CD4-positive, alpha-beta memory T cell (primary cell): ENCODE measurements at regions not wholly inside any gene's neighbourhood (a gene's known extent, or its start where the extent isn't known, plus 50 kb on each side); places are given as distances from the start of the nearest gene placed in this dataset.

Source experiments
- CTCF ChIA-PET: fragments of 350-600 bp; sonication (Branson Sonifier 250); formaldehyde crosslinking; loops from one replicate; lab custom pipeline; 2021; ENCODE audit warnings: inconsistent platforms; ENCODE audit not compliant: partially characterized antibody; lab: Charles Lee
- POLR2A ChIA-PET: fragments of 350-600 bp; sonication (Branson Sonifier 250); formaldehyde crosslinking; loops from one replicate; lab custom pipeline; 2021; ENCODE audit not compliant: partially characterized antibody; lab: Charles Lee
- DNase-seq, 5 donors: peaks; one replicate each; pipeline versions ENCODE4 v3.0.0 to v3.0.0-alpha.2; 2020 to 2022; ENCODE audit warnings: mixed read lengths in 1 of 5
- H3K27ac ChIP-seq: one replicate; pipeline ENCODE4 v1.7.0; 2013; ENCODE audit warnings: low read depth, low read length
- H3K27me3 ChIP-seq: 2 replicates; pipeline ENCODE4 v1.7.0; 2013; ENCODE audit warnings: mild to moderate bottlenecking, low read length, moderate library complexity; ENCODE audit not compliant: insufficient read depth
- H3K36me3 ChIP-seq: 2 replicates; pipeline ENCODE4 v1.7.0; 2013; ENCODE audit warnings: mild to moderate bottlenecking, low read length, moderate library complexity; ENCODE audit not compliant: insufficient read depth
- H3K4me1 ChIP-seq: 2 replicates; pipeline ENCODE4 v1.7.0; 2013; ENCODE audit warnings: mild to moderate bottlenecking, low read length, moderate library complexity; ENCODE audit not compliant: insufficient read depth
- H3K4me3 ChIP-seq, 2 donors: one replicate each; pipeline ENCODE4 v1.7.0; 2013; ENCODE audit warnings: low read length in 2 of 2, mild to moderate bottlenecking in 1 of 2
- H3K9me3 ChIP-seq, 2 donors: one replicate each; pipeline ENCODE4 v1.7.0; 2013; ENCODE audit warnings: low read length in 2 of 2, control low read depth in 1 of 2; ENCODE audit not compliant: control insufficient read depth in 1 of 2
- H3K27ac Mint-ChIP-seq, 7 donors: one replicate each; pipeline ENCODE4 v1.8.0; 2020 to 2021; ENCODE audit warnings: mixed read lengths in 7 of 7, mild to moderate bottlenecking in 6 of 7, inconsistent platforms in 3 of 7, moderate library complexity in 3 of 7
- H3K27me3 Mint-ChIP-seq, 2 donors: one replicate each; pipeline ENCODE4 v1.8.0; 2020 to 2021; ENCODE audit warnings: mixed read lengths in 2 of 2
- H3K36me3 Mint-ChIP-seq, 2 donors: one replicate each; pipeline ENCODE4 v1.8.0; 2020 to 2021; ENCODE audit warnings: mixed read lengths in 2 of 2, inconsistent platforms in 1 of 2, mild to moderate bottlenecking in 1 of 2
- H3K4me1 Mint-ChIP-seq, 4 donors: one replicate each; pipeline ENCODE4 v1.8.0; 2020 to 2021; ENCODE audit warnings: mixed read lengths in 4 of 4, mild to moderate bottlenecking in 1 of 4
- H3K4me3 Mint-ChIP-seq, 8 donors: one replicate each; pipeline ENCODE4 v1.8.0; 2020 to 2021; ENCODE audit warnings: mixed read lengths in 8 of 8, mild to moderate bottlenecking in 7 of 8, moderate library complexity in 6 of 8, inconsistent platforms in 3 of 8
- H3K9me3 Mint-ChIP-seq, 8 donors: one replicate each; pipeline ENCODE4 v1.8.0; 2020 to 2021; ENCODE audit warnings: mixed read lengths in 8 of 8, mild to moderate bottlenecking in 5 of 8, inconsistent platforms in 3 of 8, moderate library complexity in 1 of 8
- intact Hi-C: fragments of 100-400 bp; cut with micrococcal nuclease; formaldehyde crosslinking; loops from one replicate; pipeline ENCODE4 v1.15.1; 2023

GRCh38 chr1:30399026-30399425 lies 324.4 kb downstream of the MATN1 start:
- no peak overlapping the region for H3K27ac ChIP-seq
- H3K36me3 Mint-ChIP-seq = no peaks in the 10 kb centered on the region
- no peaks in the 10 kb centered on the region for H3K9me3 Mint-ChIP-seq
- no peaks in the 10 kb centered on the region for H3K4me1 Mint-ChIP-seq
- H3K36me3 ChIP-seq = no peaks in the 10 kb centered on the region
- no peaks in the 10 kb centered on the region for H3K4me1 ChIP-seq
- H3K9me3 ChIP-seq = no peaks in the 10 kb centered on the region
- no peak overlapping the region for H3K4me3 Mint-ChIP-seq
- ChIA-PET POLR2A (no interaction called here), CTCF (interaction anchor here (3.0 kb wide), 1 partner anchor 18 kb away, joined by 14 read pairs; no protein-coding TSS in a partner anchor)
- no peaks in the 10 kb centered on the region for H3K27me3 ChIP-seq
- H3K27me3 Mint-ChIP-seq = peaks cover 10% of the 10 kb centered on the region in 2 donors
- no peak overlapping the region for H3K27ac Mint-ChIP-seq
- DNase-seq = no peak
- intact Hi-C loops = no loop called here
- H3K4me3 ChIP-seq = no peak overlapping the region

- ChIA-PET POLR2A (no interaction called here), CTCF (interaction anchor here (3.0 kb wide), 1 partner anchor 17 kb away, joined by 14 read pairs; no protein-coding TSS in a partner anchor)
- no peak overlapping the region for H3K27ac ChIP-seq
- Mint-ChIP-seq H3K27me3 (peaks cover 6 to 8% of the 10 kb centered on the region in 2 donors), H3K4me3 (no peak overlapping the region), H3K9me3 (no peaks in the 10 kb centered on the region), H3K36me3 (no peaks in the 10 kb centered on the region), H3K4me1 (no peaks in the 10 kb centered on the region), H3K27ac (no peak overlapping the region)
- intact Hi-C loops = no loop called here
- no peak for DNase-seq
- no peaks in the 10 kb centered on the region for H3K36me3 ChIP-seq
- H3K4me3 ChIP-seq = no peak overlapping the region
- H3K4me1 ChIP-seq = no peaks in the 10 kb centered on the region
- no peaks in the 10 kb centered on the region for H3K27me3 ChIP-seq
- H3K9me3 ChIP-seq = no peaks in the 10 kb centered on the region
Observed at GRCh38 chr1:30397576-30397975, 325.8 kb downstream of the MATN1 start.

GRCh38 chr1:30395631-30396030 lies 327.8 kb downstream of the MATN1 start:
- H3K4me1 Mint-ChIP-seq = no peaks in the 10 kb centered on the region
- DNase-seq = no peak
- no peak overlapping the region for H3K27ac Mint-ChIP-seq

GRCh38 chr1:30388386-30388785 lies 335.0 kb downstream of the MATN1 start:
- no peaks in the 10 kb centered on the region for H3K4me1 ChIP-seq
- intact Hi-C loops = no loop called here
- no peaks in the 10 kb centered on the region for H3K27me3 ChIP-seq
- no peak overlapping the region for H3K27ac ChIP-seq
- H3K9me3 ChIP-seq = no peaks in the 10 kb centered on the region
- no peak overlapping the region for H3K4me3 ChIP-seq
- H3K4me1 Mint-ChIP-seq = no peaks in the 10 kb centered on the region
- POLR2A ChIA-PET = no interaction called here
- no peak overlapping the region for H3K27ac Mint-ChIP-seq
- no peaks in the 10 kb centered on the region for H3K9me3 Mint-ChIP-seq
- no peak overlapping the region for H3K4me3 Mint-ChIP-seq
- no peaks in the 10 kb centered on the region for H3K36me3 ChIP-seq
- H3K36me3 Mint-ChIP-seq = no peaks in the 10 kb centered on the region
- peaks cover 3 to 36% of the 10 kb centered on the region in 2 donors for H3K27me3 Mint-ChIP-seq
- no peak for DNase-seq
- CTCF ChIA-PET = interaction anchor here (2.0 kb wide), 1 partner anchor 8 kb away, joined by 14 read pairs; no protein-coding TSS in a partner anchor

More at GRCh38 chr1:30395631-30396030, 327.8 kb downstream of the MATN1 start:
- ChIA-PET POLR2A (no interaction called here), CTCF (interaction anchor here (1.5 kb wide), 1 partner anchor 15 kb away, joined by 3 read pairs; no protein-coding TSS in a partner anchor)
- H3K4me1 ChIP-seq = no peaks in the 10 kb centered on the region
- H3K27me3 Mint-ChIP-seq = peaks cover 2 to 7% of the 10 kb centered on the region in 2 donors
- no peaks in the 10 kb centered on the region for H3K27me3 ChIP-seq
- H3K36me3 Mint-ChIP-seq = no peaks in the 10 kb centered on the region
- intact Hi-C loops = no loop called here
- no peak overlapping the region for H3K4me3 Mint-ChIP-seq
- H3K9me3 ChIP-seq = no peaks in the 10 kb centered on the region
- no peaks in the 10 kb centered on the region for H3K36me3 ChIP-seq
- H3K9me3 Mint-ChIP-seq = no peaks in the 10 kb centered on the region
- no peak overlapping the region for H3K27ac ChIP-seq
- no peak overlapping the region for H3K4me3 ChIP-seq

- Mint-ChIP-seq H3K9me3 (no peaks in the 10 kb centered on the region), H3K27me3 (peaks cover 5 to 35% of the 10 kb centered on the region in 2 donors), H3K4me3 (no peak overlapping the region), H3K36me3 (no peaks in the 10 kb centered on the region), H3K4me1 (no peaks in the 10 kb centered on the region), H3K27ac (no peak overlapping the region)
- Histone ChIP-seq H3K9me3 (no peaks in the 10 kb centered on the region), H3K27ac (no peak overlapping the region), H3K4me1 (no peaks in the 10 kb centered on the region), H3K27me3 (no peaks in the 10 kb centered on the region), H3K36me3 (no peaks in the 10 kb centered on the region), H3K4me3 (no peak overlapping the region)
- CTCF ChIA-PET = no interaction called here
- POLR2A ChIA-PET = no interaction called here
- DNase-seq = no peak
- intact Hi-C loops = no loop called here
Observed at GRCh38 chr1:30386156-30386926, 337.0 kb downstream of the MATN1 start.

GRCh38 chr1:30385246-30385995 lies 338.0 kb downstream of the MATN1 start:
- H3K4me3 ChIP-seq = no peak overlapping the region
- Mint-ChIP-seq H3K27me3 (peaks cover 5 to 32% of the 10 kb centered on the region in 2 donors), H3K36me3 (no peaks in the 10 kb centered on the region), H3K4me3 (no peak overlapping the region), H3K27ac (no peak overlapping the region), H3K4me1 (peaks cover 2 to 3% (median 2%) of the 10 kb centered on the region in 4 donors), H3K9me3 (no peaks in the 10 kb centered on the region)
- H3K27me3 ChIP-seq = no peaks in the 10 kb centered on the region
- DNase-seq = no peak
- no peaks in the 10 kb centered on the region for H3K4me1 ChIP-seq
- no peak overlapping the region for H3K27ac ChIP-seq
- POLR2A ChIA-PET = no interaction called here
- intact Hi-C loops = no loop called here
- H3K36me3 ChIP-seq = no peaks in the 10 kb centered on the region
- CTCF ChIA-PET = no interaction called here
- H3K9me3 ChIP-seq = no peaks in the 10 kb centered on the region
